ENCODE measurements at regions not wholly inside any gene's neighbourhood (a gene's known extent, or its start where the extent isn't known, plus 50 kb on each side); places are given as distances from the start of the nearest gene placed in this dataset.
A peak's percentile ranks its signal among the peaks of the same experiment; 100 is the strongest.

DNA sequence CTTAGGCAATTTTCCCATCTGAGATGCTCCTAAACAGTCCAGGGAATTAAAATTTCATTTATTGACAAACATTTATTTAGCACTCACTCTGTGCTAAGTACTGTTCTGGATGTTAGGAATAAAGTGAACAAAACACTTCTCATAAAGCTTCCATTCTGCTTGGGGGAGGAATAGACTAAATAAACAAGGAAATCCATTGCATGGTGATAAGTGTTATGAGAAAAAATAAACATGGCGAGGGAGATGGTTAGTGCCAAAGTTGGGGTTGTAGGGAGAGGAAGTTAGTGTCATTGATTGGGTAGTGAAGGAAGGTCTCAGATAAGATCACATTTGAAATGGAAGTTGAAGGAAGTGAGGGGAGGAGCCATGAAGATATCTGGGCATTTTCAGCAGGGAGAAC, 72.2 kb upstream of the CES5A start:
- DNase-seq (ENCODE audit: low read depth, low spot score): no peak

DNA sequence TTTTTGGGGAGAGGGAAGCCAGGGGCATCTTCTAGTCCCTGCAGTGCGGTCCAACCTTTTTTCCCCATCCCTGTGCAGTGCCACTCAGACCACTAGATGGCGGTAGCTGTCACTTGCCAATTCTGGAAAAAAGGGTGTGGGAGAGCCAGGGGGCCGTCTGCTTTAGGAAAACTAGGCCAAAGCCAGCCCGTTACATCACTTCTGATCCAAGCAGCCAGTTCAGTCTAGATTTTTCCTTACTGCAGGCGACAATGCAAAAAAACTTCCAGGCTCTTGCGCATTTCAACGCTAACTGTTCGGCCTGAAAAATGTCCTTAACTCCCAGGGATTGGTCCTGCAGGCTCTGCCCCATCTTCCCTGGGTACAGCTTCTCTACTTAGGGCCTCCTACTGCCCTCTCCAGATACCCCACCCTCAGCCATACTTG, 69.2 kb upstream of the CES5A start:
- DNase-seq (ENCODE audit: low read depth, low spot score): peak; percentile 79

DNA sequence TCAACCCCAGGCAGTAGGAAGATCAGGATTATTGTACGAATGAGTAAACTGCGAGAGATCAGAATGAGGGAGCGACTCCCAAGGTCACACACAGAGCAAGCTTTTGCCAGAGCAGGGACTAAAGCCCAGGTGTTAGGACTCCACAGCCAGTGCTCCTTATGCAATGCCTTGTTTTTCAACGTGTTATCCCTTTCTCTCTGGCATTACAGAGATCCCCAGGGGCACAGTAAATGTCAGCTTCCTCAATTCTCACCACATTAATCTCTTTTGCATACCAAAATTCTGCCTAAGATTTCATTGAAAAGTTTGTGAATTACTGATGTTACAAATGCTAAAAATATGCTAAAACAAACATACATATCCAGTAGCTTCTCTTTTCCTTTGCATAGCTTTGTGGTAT, 68.1 kb upstream of the CES5A start:
- DNase-seq (ENCODE audit: low read depth, low spot score): no peak

DNA sequence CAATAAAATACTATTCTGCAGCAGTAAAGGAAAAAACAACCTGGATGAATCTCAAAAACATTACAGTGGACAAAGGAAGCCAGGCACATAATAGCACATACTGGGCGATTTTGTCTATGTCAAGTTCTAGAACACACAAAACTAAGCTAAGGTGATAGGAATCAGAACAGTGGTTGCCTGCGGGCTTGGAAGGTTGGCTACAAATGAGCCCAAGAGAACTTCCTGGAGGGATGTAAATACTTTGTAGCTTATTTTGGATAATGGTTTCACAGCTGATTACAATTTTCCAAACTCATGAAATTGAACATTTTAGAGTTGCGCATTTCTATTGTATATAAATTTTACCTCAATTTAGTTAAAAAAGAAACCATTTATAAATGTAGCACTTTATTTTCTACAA, 67.6 kb upstream of the CES5A start:
- no peak for DNase-seq (ENCODE audit: low read depth, low spot score)

DNA sequence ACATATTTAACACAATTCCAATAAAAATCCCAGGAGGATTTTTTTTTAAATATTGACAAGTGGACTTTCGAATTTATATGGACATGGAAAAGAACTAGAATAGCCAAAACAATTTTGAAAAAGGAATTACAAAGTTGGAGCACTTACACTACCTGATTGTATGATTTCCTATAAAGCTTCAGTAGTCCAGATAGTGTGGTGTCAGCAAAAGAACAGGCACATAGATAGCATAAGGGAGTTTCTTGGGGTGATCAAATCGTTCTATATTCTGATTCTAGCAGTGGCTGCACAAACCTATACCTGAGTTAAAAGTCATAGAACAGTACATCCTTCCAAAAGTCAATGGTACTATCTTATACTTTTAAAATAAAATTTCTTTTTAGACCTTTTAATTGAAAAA, 66.4 kb upstream of the CES5A start:
- DNase-seq (ENCODE audit: low read depth, low spot score): no peak

DNA sequence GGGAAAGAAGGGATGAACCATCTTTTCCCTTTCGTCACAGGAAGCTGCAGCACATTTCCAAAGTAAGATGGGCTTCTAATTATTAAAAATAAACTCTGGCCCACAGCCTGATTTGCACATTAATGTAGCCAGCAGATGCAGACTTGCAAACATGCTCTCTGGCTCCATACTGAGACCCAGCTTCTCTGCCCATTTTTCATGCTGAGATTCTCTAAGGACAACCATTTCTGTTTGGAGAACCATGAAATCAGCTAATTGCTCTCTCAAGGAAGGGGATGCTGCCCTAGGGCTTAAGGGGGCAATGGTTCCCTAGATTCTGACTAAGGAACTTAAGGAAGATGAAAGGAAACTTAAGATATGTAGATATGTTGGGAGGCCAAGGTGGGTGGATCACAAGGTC, 63.0 kb upstream of the CES5A start:
- no peak for DNase-seq (ENCODE audit: low read depth, low spot score)

DNA sequence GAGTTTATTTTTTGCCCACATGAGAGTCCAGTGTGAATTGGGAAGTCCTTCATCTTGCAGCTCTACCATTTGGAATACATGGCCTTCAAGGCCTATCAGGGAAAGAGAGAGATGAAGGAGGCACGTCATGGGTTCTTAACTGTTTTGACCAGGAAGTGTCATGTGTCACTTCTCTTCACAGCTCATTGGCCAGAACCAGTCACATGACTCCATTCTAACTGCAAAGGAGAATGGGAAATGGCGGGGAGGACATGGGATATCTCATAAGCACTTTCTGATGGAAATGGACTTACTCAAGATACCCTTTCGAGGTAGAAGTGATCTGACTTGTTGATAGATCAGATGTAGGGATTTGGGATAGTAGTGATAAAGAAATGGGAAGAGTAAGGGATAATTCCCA, 57.9 kb upstream of the CES5A start:
- DNase-seq (ENCODE audit: low read depth, low spot score): no peak

DNA sequence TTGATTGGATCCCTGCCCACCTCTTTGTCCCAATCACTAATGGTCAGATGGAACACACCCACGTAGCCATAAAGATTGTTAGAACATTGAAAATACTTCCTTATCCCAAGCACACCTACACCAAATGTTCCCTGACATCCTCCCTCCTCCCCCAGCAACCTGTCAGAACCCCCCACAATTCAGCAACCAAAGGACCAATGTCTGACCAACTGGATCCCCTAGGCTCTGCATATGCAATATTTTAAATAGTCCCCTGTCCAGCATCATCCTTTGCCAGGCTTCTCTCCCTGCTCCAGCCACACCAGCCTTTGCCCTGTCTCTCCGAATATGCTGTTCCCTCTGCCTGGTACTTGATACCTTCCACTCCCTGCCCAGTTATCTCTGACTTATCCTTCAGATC, 54.9 kb upstream of the CES5A start:
- DNase-seq (ENCODE audit: low read depth, low spot score): no peak

DNA sequence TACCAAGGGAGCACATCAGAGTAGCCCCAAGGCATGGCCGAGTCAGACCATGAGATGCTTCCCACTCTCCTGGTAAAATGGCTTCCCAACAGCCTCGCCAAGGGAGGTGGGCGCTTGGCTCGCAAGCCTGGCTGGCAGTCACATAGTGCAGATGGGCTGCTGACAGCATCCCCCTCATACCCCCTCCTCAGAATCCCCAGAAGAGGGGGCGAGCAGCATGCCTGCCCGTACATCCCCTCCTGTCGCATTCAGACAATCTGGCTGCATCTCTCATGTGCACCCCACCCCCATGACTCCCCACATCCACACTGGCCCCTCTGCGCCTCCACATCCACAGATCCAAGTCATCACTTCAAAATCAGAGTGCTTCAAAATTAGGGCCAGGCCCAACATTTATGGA, 54.0 kb upstream of the CES5A start:
- no peak for DNase-seq (ENCODE audit: low read depth, low spot score)

DNA sequence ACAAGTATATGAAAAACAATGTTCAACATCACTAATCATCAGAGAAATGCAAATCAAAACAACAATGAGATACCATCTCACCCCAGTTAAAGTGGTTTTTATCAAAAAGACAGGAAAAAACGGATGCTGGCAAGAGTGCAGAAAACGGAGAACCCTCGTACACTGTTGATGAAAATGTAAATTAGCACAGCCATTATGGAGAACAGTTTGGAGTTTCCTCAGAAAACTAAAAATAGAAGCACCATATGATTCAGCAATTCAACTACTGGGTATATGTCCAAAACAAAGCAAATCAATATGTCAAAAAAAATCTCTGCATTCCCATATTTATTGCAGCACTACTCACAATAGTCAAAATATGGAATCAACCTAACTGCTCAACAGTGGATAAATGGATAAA, 50.1 kb upstream of the CES5A start:
- DNase-seq (ENCODE audit: low read depth, low spot score): no peak
